ENCODE measurements at regions not wholly inside any gene's neighbourhood (a gene's known extent, or its start where the extent isn't known, plus 50 kb on each side); places are given as distances from the start of the nearest gene placed in this dataset.
A peak's percentile ranks its signal among the peaks of the same experiment; 100 is the strongest.

GRCh38 chr2:220269367-220269766, 641.9 kb downstream of the SLC4A3 start:
- no peaks in the 10 kb centered on the region for H3K9me2 ChIP-seq (ENCODE audit: insufficient read depth)
- no peaks in the 10 kb centered on the region for H3K79me2 ChIP-seq (ENCODE audit: insufficient read depth)
- H3K4me3 ChIP-seq, result no peak overlapping the region
- H2AFZ ChIP-seq, result no peak overlapping the region
- H4K20me1 ChIP-seq (ENCODE audit: insufficient read depth), result no peaks in the 10 kb centered on the region
- H3K9ac ChIP-seq, result no peak overlapping the region
- H3K27me3 ChIP-seq (replicated peaks; ENCODE audit: insufficient read depth), result no peaks in the 10 kb centered on the region
- no peak for DNase-seq
- WGBS, 2 experiments (ENCODE audit: low coverage in 1 of 2, low lambda C conversion rate in 2 of 2, missing lambda C conversion rate in 2 of 2), result 64 to 77% methylated on average over 4 of the region's 4 CpGs
- no peaks in the 10 kb centered on the region for H3K9me3 ChIP-seq (ENCODE audit: low read depth)
- in situ Hi-C loops (cut with MboI), result no loop called here
- no peak overlapping the region for H3K27ac ChIP-seq
- no peak for TF ChIP-seq EZH2phosphoT487 (IDR thresholded peaks at IDR 0.05; ENCODE audit: insufficient read depth, low read depth)
- TF ChIP-seq EZH2 (IDR thresholded peaks at IDR 0.05; ENCODE audit: insufficient read depth, poor library complexity, severe bottlenecking), result no peak
- H3K36me3 ChIP-seq (ENCODE audit: low read depth), result no peaks in the 10 kb centered on the region
- no peak overlapping the region for H3K4me2 ChIP-seq (ENCODE audit: unreplicated experiment)
- peaks cover 12% of the 10 kb centered on the region; the same call in 1 of the 2 replicates for H3K4me1 ChIP-seq (ENCODE audit: insufficient read depth)
- no peaks in the 10 kb centered on the region for H3F3A ChIP-seq (ENCODE audit: insufficient read depth)

- Histone ChIP-seq H3K9me2 (ENCODE audit: insufficient read depth) (no peaks in the 10 kb centered on the region), H3K9ac (no peak overlapping the region), H3K79me2 (ENCODE audit: insufficient read depth) (no peaks in the 10 kb centered on the region), H3K27ac (no peak overlapping the region), H3K4me3 (no peak overlapping the region), H3K27me3 (replicated peaks; ENCODE audit: insufficient read depth) (no peaks in the 10 kb centered on the region), H3K4me1 (ENCODE audit: insufficient read depth) (peaks cover 19% of the 10 kb centered on the region), H4K20me1 (ENCODE audit: insufficient read depth) (no peaks in the 10 kb centered on the region), H3K4me2 (ENCODE audit: unreplicated experiment) (no peak overlapping the region), H3K36me3 (ENCODE audit: low read depth) (no peaks in the 10 kb centered on the region), H3F3A (ENCODE audit: insufficient read depth) (peaks cover 6% of the 10 kb centered on the region; the same call in 1 of the 2 replicates), H3K9me3 (ENCODE audit: low read depth) (no peaks in the 10 kb centered on the region), H2AFZ (peak overlapping the region; percentile 7; the same call in 1 of the 2 replicates)
- in situ Hi-C loops (cut with MboI), result no loop called here
- DNase-seq, result no peak
- 45 to 50% methylated on average over 1 of the region's 1 CpG for WGBS, 2 experiments (ENCODE audit: low coverage in 1 of 2, low lambda C conversion rate in 2 of 2, missing lambda C conversion rate in 2 of 2)
- TF ChIP-seq EZH2 (IDR thresholded peaks at IDR 0.05; ENCODE audit: insufficient read depth, poor library complexity, severe bottlenecking), result no peak
- no peak for TF ChIP-seq EZH2phosphoT487 (IDR thresholded peaks at IDR 0.05; ENCODE audit: insufficient read depth, low read depth)
Measured at GRCh38 chr2:220270481-220271070, 643.1 kb downstream of the SLC4A3 start.

GRCh38 chr2:220272656-220273055, 645.2 kb downstream of the SLC4A3 start:
- no peaks in the 10 kb centered on the region for H3K79me2 ChIP-seq (ENCODE audit: insufficient read depth)
- no peaks in the 10 kb centered on the region for H3K9me2 ChIP-seq (ENCODE audit: insufficient read depth)
- TF ChIP-seq EZH2 (IDR thresholded peaks at IDR 0.05; ENCODE audit: insufficient read depth, poor library complexity, severe bottlenecking) (no peak), EZH2phosphoT487 (IDR thresholded peaks at IDR 0.05; ENCODE audit: insufficient read depth, low read depth) (no peak)
- no peaks in the 10 kb centered on the region for H3K27me3 ChIP-seq (replicated peaks; ENCODE audit: insufficient read depth)
- in situ Hi-C loops (cut with MboI), result no loop called here
- no peaks in the 10 kb centered on the region for H3K36me3 ChIP-seq (ENCODE audit: low read depth)
- H3K4me3 ChIP-seq, result no peak overlapping the region
- no peak overlapping the region for H3K4me2 ChIP-seq (ENCODE audit: unreplicated experiment)
- H3K27ac ChIP-seq, result no peak overlapping the region
- no peak overlapping the region for H2AFZ ChIP-seq
- peaks cover 26% of the 10 kb centered on the region for H3F3A ChIP-seq (ENCODE audit: insufficient read depth)
- peaks cover 40% of the 10 kb centered on the region for H3K4me1 ChIP-seq (ENCODE audit: insufficient read depth)
- no peaks in the 10 kb centered on the region for H3K9me3 ChIP-seq (ENCODE audit: low read depth)
- H3K9ac ChIP-seq, result no peak overlapping the region
- DNase-seq, result no peak
- no peaks in the 10 kb centered on the region for H4K20me1 ChIP-seq (ENCODE audit: insufficient read depth)

GRCh38 chr2:220273082-220273481, 645.7 kb downstream of the SLC4A3 start:
- TF ChIP-seq EZH2phosphoT487 (IDR thresholded peaks at IDR 0.05; ENCODE audit: insufficient read depth, low read depth) (no peak), EZH2 (IDR thresholded peaks at IDR 0.05; ENCODE audit: insufficient read depth, poor library complexity, severe bottlenecking) (no peak)
- no peak overlapping the region for H3K27ac ChIP-seq
- H3K4me1 ChIP-seq (ENCODE audit: insufficient read depth), result peaks cover 44% of the 10 kb centered on the region
- H3F3A ChIP-seq (ENCODE audit: insufficient read depth), result peaks cover 30% of the 10 kb centered on the region
- DNase-seq, result no peak
- no peak overlapping the region for H2AFZ ChIP-seq
- in situ Hi-C loops (cut with MboI), result no loop called here
- no peaks in the 10 kb centered on the region for H3K36me3 ChIP-seq (ENCODE audit: low read depth)
- no peaks in the 10 kb centered on the region for H4K20me1 ChIP-seq (ENCODE audit: insufficient read depth)
- no peak overlapping the region for H3K9ac ChIP-seq
- H3K4me3 ChIP-seq, result no peak overlapping the region
- 74 to 76% methylated on average over 2 of the region's 2 CpGs for WGBS, 2 experiments (ENCODE audit: low coverage in 1 of 2, low lambda C conversion rate in 2 of 2, missing lambda C conversion rate in 2 of 2)
- H3K4me2 ChIP-seq (ENCODE audit: unreplicated experiment), result no peak overlapping the region
- H3K9me2 ChIP-seq (ENCODE audit: insufficient read depth), result no peaks in the 10 kb centered on the region
- H3K27me3 ChIP-seq (replicated peaks; ENCODE audit: insufficient read depth), result no peaks in the 10 kb centered on the region
- no peaks in the 10 kb centered on the region for H3K9me3 ChIP-seq (ENCODE audit: low read depth)
- no peaks in the 10 kb centered on the region for H3K79me2 ChIP-seq (ENCODE audit: insufficient read depth)

GRCh38 chr2:220275454-220275853, 648.0 kb downstream of the SLC4A3 start:
- Histone ChIP-seq H2AFZ (no peak overlapping the region), H3F3A (ENCODE audit: insufficient read depth) (peaks cover 51% of the 10 kb centered on the region), H4K20me1 (ENCODE audit: insufficient read depth) (no peaks in the 10 kb centered on the region), H3K79me2 (ENCODE audit: insufficient read depth) (no peaks in the 10 kb centered on the region), H3K4me3 (no peak overlapping the region), H3K9me2 (ENCODE audit: insufficient read depth) (no peaks in the 10 kb centered on the region), H3K4me1 (ENCODE audit: insufficient read depth) (peaks cover 63% of the 10 kb centered on the region), H3K4me2 (ENCODE audit: unreplicated experiment) (peak overlapping the region; percentile 18), H3K9ac (no peak overlapping the region), H3K9me3 (ENCODE audit: low read depth) (no peaks in the 10 kb centered on the region), H3K27me3 (replicated peaks; ENCODE audit: insufficient read depth) (no peaks in the 10 kb centered on the region), H3K36me3 (ENCODE audit: low read depth) (no peaks in the 10 kb centered on the region), H3K27ac (0 out of 2 replicates have a peak overlapping the region, but pooled peaks have one; percentile 92)
- peak; percentile 23 for DNase-seq
- in situ Hi-C loops (cut with MboI), result no loop called here
- WGBS, 2 experiments (ENCODE audit: low coverage in 1 of 2, low lambda C conversion rate in 2 of 2, missing lambda C conversion rate in 2 of 2), result 98 to 100% methylated on average over 3 of the region's 3 CpGs
- TF ChIP-seq EZH2 (IDR thresholded peaks at IDR 0.05; ENCODE audit: insufficient read depth, poor library complexity, severe bottlenecking) (no peak), EZH2phosphoT487 (IDR thresholded peaks at IDR 0.05; ENCODE audit: insufficient read depth, low read depth) (no peak)
